ENCODE measurements at regions not wholly inside any gene's neighbourhood (a gene's known extent, or its start where the extent isn't known, plus 50 kb on each side); places are given as distances from the start of the nearest gene placed in this dataset.

GRCh38 chr4:27720010-27720766 lies 859.5 kb downstream of the STIM2 start:
- DNase-seq (no peak), FAIRE-seq (no peak)
- no peak for TF ChIP-seq CTCF (IDR thresholded peaks at IDR 0.05; ENCODE audit: borderline replicate concordance, extremely low read depth, insufficient read depth)
- Histone ChIP-seq H3K9me3 (ENCODE audit: control insufficient read depth in 2 of 3, insufficient read depth in 1 of 3, low read length in 3 of 3) (no peaks in the 10 kb centered on the region), H3K36me3 (ENCODE audit: control insufficient read depth in 2 of 3, insufficient read depth in 3 of 3, low read length in 3 of 3) (no peaks in the 10 kb centered on the region), H3K27ac (ENCODE audit: low read depth in 2 of 2, low read length in 2 of 2) (no peak overlapping the region), H3K27me3 (ENCODE audit: control insufficient read depth, insufficient read depth, low read length) (no peaks in the 10 kb centered on the region), H3K4me1 (ENCODE audit: control insufficient read depth in 2 of 3, insufficient read depth in 2 of 3, low read depth in 1 of 3, low read length in 3 of 3) (no peaks in the 10 kb centered on the region), H3K9ac (ENCODE audit: low read length in 3 of 3) (no peak overlapping the region), H3K4me3 (ENCODE audit: low read length in 3 of 3) (no peak overlapping the region)
- intact Hi-C loops (cut with DNase I): no loop called here

GRCh38 chr4:27721193-27721592 lies 860.6 kb downstream of the STIM2 start:
- no peak for TF ChIP-seq CTCF (IDR thresholded peaks at IDR 0.05; ENCODE audit: borderline replicate concordance, extremely low read depth, insufficient read depth)
- H3K4me1 ChIP-seq (ENCODE audit: control insufficient read depth in 2 of 3, insufficient read depth in 2 of 3, low read depth in 1 of 3, low read length in 3 of 3): no peaks in the 10 kb centered on the region
- no peak overlapping the region for H3K9ac ChIP-seq (ENCODE audit: low read length in 3 of 3)
- intact Hi-C loops (cut with DNase I): no loop called here
- H3K27me3 ChIP-seq (ENCODE audit: control insufficient read depth, insufficient read depth, low read length): no peaks in the 10 kb centered on the region
- H3K27ac ChIP-seq (ENCODE audit: low read depth in 2 of 2, low read length in 2 of 2): no peak overlapping the region
- FAIRE-seq (no peak), DNase-seq (no peak)
- H3K36me3 ChIP-seq (ENCODE audit: control insufficient read depth in 2 of 3, insufficient read depth in 3 of 3, low read length in 3 of 3): no peaks in the 10 kb centered on the region
- no peaks in the 10 kb centered on the region for H3K9me3 ChIP-seq (ENCODE audit: control insufficient read depth in 2 of 3, insufficient read depth in 1 of 3, low read length in 3 of 3)
- no peak overlapping the region for H3K4me3 ChIP-seq (ENCODE audit: low read length in 3 of 3)

DNA sequence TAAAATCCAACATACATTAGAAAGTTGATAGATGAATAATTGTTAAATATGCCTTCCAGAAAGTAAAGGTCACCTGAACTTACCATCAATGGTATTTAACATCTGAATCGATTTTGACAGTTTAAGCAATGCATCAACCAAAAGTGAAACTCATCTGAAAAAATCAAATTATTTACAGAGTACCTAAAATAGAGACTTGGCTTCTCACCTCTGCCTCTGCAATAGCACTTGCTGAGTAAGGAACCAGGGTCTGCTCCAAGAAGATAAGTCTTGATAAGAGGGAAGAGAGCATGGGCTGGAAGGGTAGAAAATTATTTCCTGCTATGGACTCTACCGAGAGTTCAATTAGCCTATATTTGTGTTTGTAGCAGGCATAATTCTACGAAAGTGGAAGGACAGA lies 868.3 kb downstream of the STIM2 start:
- TF ChIP-seq CTCF (IDR thresholded peaks at IDR 0.05; ENCODE audit: borderline replicate concordance, extremely low read depth, insufficient read depth): no peak
- no peak overlapping the region for H3K9ac ChIP-seq (ENCODE audit: low read length in 3 of 3)
- no peaks in the 10 kb centered on the region for H3K27me3 ChIP-seq (ENCODE audit: control insufficient read depth, insufficient read depth, low read length)
- FAIRE-seq (no peak), DNase-seq (no peak)
- intact Hi-C loops (cut with DNase I): no loop called here
- H3K36me3 ChIP-seq (ENCODE audit: control insufficient read depth in 2 of 3, insufficient read depth in 3 of 3, low read length in 3 of 3): no peaks in the 10 kb centered on the region
- H3K4me3 ChIP-seq (ENCODE audit: low read length in 3 of 3): no peak overlapping the region
- no peak overlapping the region for H3K27ac ChIP-seq (ENCODE audit: low read depth in 2 of 2, low read length in 2 of 2)
- no peaks in the 10 kb centered on the region for H3K4me1 ChIP-seq (ENCODE audit: control insufficient read depth in 2 of 3, insufficient read depth in 2 of 3, low read depth in 1 of 3, low read length in 3 of 3)
- no peaks in the 10 kb centered on the region for H3K9me3 ChIP-seq (ENCODE audit: control insufficient read depth in 2 of 3, insufficient read depth in 1 of 3, low read length in 3 of 3)

DNA sequence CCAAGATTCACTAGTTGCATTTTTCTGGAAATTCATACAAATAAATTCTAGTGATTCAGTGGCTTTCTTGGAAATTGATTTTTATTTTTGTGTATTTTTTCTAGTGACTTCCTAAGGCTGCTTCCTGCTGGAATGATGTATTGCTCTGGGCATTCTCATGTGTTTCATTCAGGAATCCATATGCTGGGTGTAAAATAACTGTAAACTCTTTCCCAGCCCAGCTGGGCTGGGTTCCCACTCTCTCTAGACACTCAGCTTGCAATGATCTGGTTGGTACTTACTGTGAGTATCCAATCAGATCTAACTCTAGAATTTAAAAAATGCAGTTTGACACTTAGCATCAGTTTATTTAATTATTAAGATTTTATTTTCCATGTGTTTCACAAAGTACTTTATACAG lies 882.2 kb downstream of the STIM2 start:
- intact Hi-C loops (cut with DNase I): no loop called here
- H3K4me1 ChIP-seq (ENCODE audit: control insufficient read depth in 2 of 3, insufficient read depth in 2 of 3, low read depth in 1 of 3, low read length in 3 of 3): no peaks in the 10 kb centered on the region
- no peaks in the 10 kb centered on the region for H3K9me3 ChIP-seq (ENCODE audit: control insufficient read depth in 2 of 3, insufficient read depth in 1 of 3, low read length in 3 of 3)
- FAIRE-seq (no peak), DNase-seq (peak in 1 of 5 donors; percentile 32)
- H3K4me3 ChIP-seq (ENCODE audit: low read length in 3 of 3): no peak overlapping the region
- H3K27me3 ChIP-seq (ENCODE audit: control insufficient read depth, insufficient read depth, low read length): no peaks in the 10 kb centered on the region
- no peak for TF ChIP-seq CTCF (IDR thresholded peaks at IDR 0.05; ENCODE audit: borderline replicate concordance, extremely low read depth, insufficient read depth)
- no peaks in the 10 kb centered on the region for H3K36me3 ChIP-seq (ENCODE audit: control insufficient read depth in 2 of 3, insufficient read depth in 3 of 3, low read length in 3 of 3)
- H3K9ac ChIP-seq (ENCODE audit: low read length in 3 of 3): no peak overlapping the region
- no peak overlapping the region for H3K27ac ChIP-seq (ENCODE audit: low read depth in 2 of 2, low read length in 2 of 2)
